GM18520 (cell line): ENCODE measurements at regions not wholly inside any gene's neighbourhood (a gene's known extent, or its start where the extent isn't known, plus 50 kb on each side); places are given as distances from the start of the nearest gene placed in this dataset.

Source experiments
- ATAC-seq: cut with Tn5 transposase; IDR thresholded peaks from one replicate; pipeline ENCODE4 v1.9.1; 2021; ENCODE audit not compliant: unreplicated experiment

GRCh38 chr3:176737480-176738110 lies 459.7 kb downstream of the TBL1XR1 start:
- ATAC-seq: no peak

DNA sequence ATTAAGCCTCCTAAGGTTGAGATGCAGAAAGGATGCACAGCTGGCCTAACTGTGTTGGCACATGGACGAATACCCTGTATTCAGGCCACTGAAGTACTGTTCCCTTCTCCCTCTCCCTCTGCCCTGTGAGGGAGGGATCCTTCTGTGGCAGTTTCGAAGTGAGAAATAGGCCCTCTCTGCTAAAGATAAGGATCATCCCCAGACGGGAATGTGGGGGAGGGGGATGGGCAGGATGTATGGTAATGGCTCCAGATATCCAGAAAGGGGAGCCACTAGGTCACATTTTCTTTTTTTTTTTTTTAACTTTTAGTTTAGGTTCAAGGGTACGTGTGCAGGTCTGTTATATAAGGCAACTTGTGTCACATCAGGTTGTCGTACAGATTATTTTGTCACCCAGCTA lies 463.1 kb downstream of the TBL1XR1 start:
- no peak for ATAC-seq

GRCh38 chr3:176724394-176724759 lies 472.9 kb downstream of the TBL1XR1 start:
- ATAC-seq: no peak

- ATAC-seq: no peak
These were observed 473.4 kb downstream of the TBL1XR1 start for GRCh38 chr3:176723758-176724393.

DNA sequence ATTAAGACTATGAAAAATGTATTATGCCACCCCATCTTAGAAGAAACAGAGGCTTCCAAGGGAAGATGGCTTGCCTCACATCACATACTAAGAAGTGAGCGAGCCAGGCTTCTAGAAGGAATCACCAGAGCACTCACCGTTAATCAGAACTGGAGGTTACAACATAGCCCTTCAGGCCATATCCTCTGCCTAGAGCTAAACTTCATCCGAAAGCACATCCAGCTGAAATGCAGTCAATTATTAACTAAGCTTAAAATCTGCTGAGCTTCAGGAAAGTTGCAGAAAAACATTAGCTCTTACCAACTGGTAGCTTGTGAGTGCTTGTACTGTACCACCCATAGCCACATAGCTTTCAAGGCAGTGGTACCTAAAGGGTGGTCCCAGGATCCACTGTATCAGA lies 483.2 kb downstream of the TBL1XR1 start:
- ATAC-seq: no peak

DNA sequence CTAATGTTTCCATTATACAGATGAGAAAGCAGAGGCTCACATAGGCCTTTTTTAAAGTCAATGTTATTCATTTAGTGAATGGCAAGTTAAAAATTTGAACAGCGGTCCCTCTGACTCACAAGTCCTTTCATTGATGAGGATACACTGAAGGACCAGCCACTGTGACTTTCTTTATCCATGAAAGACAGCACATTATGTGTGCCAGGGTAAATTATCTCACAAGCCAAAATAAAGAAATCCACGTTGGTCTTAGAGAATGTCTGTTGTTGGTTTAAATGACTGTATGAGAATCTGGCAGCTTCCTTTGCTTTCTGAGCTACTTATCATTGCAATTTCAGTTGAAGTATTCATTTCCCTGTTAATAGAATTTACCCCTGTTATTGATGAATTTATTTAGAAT lies 485.1 kb downstream of the TBL1XR1 start:
- no peak for ATAC-seq

GRCh38 chr3:176699288-176699687 lies 498.0 kb downstream of the TBL1XR1 start:
- no peak for ATAC-seq

DNA sequence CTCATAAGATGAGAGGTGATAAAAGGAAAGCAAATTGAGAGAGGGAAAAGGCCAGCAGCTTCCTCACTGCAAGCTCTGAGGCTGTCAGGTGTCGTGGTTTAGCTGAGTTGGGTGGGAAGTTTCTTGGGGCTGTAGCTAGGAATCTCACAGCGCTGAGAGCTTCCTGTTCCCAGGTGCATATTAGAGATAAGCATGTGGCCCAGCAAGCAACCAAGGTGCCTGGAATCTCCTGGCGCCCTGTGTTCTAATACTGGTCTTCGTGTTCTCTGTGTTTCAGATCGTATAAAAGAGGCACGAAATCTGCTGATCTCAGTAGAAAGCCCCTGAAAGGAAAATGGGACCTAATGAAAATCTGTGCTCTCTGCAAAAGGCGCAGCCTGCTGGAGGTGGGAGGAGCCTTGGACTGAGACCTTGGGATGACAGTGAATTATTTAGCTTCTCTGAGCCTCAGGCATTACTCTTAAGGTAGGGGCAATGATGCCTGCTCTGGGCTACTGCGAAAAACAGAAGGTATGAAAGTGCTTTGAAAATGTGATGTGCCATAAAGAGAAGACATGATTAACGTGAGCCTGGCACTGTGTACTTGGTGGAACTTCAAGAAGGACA lies 499.9 kb downstream of the TBL1XR1 start:
- ATAC-seq: no peak

DNA sequence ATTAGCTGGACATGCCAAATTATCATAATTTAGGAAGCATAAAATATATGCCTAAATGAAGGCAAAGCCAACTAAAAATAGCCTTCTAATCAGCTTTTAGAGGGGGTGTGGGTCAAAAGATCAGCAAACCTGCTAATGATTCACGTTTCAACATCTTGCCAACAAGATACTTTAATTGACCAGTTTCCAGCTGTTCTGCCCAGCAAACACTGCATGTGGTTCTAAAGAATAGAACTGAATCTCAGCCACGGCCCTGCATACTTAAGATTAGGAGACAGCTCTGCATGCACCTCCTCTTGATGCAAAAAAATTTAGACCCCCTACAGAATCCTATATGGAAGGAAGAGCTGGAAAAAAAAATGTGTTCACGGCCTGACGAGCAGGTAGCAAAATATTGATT lies 500.5 kb downstream of the TBL1XR1 start:
- no peak for ATAC-seq

- no peak for ATAC-seq
These were observed 504.1 kb downstream of the TBL1XR1 start for GRCh38 chr3:176692966-176693785.

- ATAC-seq: no peak
These were observed 504.9 kb downstream of the TBL1XR1 start for GRCh38 chr3:176692199-176692965.

- ATAC-seq: no peak
These were observed 507.0 kb downstream of the TBL1XR1 start for GRCh38 chr3:176690083-176690869.

DNA sequence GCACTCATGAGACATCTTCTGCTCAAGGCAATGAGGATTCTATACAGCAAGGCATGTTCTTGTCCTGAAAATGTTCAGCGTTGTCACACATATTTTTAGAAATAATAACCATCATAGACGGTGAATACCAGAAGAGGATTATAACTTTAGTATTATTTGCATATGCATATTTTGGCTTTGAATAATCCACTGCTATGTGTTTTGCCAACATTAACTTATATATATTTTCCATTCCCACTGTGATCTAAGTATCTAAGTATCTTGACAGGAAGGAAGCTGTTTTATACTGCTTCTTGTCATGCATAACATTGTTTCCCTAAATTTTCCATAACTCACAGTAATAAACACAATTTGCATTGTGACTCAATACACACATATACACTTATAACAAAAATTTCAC lies 509.5 kb downstream of the TBL1XR1 start:
- no peak for ATAC-seq

DNA sequence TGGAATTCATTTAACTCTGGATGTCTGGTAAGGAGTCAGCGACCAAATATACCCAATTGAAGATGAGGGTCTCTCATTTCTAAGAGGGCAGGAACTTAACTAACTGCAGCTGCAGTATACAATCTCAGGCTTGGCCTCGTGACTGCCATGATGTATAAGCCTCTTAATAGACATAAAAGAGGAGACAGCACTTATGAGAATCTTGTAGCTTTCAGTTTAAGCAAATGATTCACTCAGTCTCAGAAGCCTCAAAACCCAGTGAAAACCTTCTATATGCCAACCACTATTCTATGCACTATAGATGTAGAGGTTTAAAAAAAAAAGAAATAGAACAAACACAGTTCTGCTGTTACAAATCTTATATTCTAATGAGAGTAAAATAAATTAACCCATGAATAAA lies 513.9 kb downstream of the TBL1XR1 start:
- no peak for ATAC-seq

DNA sequence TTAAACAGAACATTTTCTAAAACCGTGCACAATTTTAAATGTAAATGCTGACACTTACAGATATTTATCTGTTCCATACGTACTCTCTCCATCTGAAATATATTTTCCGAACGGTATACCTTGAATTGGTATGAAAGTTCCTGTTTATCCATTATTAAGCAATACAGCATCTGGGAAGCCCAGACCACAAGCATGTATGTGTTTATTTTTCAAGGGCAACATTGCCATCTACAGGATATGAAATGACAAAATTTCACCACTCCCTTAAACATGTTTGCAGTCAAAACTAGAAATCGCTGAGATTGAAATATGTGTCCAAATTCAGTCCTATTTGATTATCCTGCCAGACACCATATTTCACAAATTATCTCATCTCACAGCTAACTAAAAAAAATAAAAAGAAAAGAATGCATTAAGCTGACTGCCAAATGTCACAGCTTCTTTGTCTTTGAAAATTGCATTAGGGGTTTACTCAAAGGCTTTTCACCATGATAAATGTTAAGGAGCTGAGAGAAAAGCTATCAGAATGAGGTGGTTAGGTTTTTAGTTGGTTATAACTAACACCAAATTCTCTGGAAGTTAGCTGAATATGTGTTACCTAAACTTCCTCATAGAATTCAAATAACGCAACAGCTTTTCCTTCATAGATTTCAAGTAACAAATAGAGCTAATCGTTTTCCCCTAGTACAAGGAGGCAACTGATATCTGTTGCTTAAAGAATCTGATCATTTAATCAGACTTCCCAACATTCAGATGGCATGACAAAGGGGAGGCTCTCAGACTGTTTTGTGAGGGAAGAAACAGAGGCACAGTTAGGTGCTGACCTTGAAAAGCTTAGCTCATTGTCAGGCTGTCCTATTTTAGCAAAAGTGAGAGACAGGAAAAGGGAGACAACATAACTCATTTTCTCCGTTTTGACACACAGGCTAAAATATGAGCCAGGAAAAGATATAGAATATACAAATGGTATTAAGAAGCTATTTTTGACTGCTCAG lies 533.1 kb downstream of the TBL1XR1 start:
- ATAC-seq: no peak

- ATAC-seq: no peak
These were observed 533.9 kb downstream of the TBL1XR1 start for GRCh38 chr3:176663387-176663786.

DNA sequence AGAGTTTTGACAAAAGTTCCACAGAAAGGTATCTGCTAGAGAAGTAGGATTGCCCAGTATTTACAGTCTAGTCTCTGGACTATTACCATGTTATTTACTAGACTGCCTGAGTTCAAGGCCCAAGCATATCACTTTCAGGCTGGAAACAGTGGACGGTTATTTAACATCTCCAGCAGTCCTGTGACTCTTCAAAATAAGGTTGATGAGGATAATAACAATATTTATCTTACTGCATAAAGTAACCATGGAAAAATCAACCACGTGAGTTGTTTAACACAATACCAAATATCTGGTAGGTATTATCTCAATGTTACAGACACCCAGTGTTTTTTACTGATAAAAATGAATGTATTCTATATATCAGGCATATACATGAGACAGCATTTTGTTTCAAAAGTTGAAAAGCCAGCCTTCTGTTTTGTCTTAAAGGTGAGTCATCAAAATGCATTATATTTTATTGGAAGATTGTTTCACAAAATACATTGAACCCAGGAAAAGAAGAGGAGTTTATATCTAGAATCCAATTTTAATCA lies 535.8 kb downstream of the TBL1XR1 start:
- no peak for ATAC-seq

DNA sequence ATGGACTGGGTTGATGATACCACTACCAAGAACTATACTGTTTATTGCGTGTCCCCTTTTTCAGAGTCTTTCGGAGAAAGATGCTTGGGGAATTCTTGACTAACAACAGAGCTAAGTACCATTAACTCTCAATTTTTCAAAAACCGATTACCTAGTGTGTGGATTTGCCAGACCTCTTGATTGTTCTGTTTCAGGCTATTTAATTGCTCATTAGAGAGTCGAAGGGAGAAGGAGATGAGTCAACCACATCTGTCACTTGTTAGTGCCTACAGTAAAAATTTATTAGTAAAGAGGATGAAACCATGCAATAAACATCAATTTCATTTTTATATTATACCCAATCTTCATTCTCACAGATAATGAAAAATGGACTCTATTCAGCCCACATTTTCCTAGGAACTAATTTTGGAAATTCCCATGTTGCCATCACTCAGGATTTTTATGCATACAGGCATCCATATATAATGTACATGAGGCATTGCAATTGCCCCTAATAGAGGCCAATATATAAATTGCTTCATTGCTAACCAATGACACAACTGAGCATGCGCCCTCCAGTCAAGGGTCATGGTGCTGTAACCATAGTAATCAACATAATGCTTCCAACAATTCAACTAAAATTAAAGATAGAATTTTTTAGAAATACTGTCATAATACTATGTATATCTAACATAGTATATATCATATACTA lies 541.7 kb downstream of the TBL1XR1 start:
- ATAC-seq: no peak
